ENCODE measurements at regions not wholly inside any gene's neighbourhood (a gene's known extent, or its start where the extent isn't known, plus 50 kb on each side); places are given as distances from the start of the nearest gene placed in this dataset.
A peak's percentile ranks its signal among the peaks of the same experiment; 100 is the strongest.

DNA sequence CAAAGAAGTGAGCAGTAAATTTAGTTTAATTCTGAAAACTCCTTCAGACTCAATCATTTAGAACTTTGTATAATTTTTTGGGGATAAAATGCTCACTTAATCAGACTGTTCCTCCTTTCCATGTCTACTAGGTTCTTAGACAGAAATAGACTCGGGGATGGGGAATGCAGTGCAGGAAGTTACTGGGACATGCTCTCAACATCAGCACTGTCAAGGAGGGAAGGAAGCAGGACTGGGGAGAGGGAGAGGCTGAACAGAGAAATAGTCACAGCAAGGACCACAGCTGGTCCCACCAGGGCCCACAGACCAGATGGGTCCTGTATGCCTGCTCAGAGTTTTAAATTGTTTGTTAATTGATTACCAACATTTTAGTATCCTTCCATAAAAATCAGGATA is 310.1 kb upstream of the MSX2 start:
- DNase-seq = no peak

DNA sequence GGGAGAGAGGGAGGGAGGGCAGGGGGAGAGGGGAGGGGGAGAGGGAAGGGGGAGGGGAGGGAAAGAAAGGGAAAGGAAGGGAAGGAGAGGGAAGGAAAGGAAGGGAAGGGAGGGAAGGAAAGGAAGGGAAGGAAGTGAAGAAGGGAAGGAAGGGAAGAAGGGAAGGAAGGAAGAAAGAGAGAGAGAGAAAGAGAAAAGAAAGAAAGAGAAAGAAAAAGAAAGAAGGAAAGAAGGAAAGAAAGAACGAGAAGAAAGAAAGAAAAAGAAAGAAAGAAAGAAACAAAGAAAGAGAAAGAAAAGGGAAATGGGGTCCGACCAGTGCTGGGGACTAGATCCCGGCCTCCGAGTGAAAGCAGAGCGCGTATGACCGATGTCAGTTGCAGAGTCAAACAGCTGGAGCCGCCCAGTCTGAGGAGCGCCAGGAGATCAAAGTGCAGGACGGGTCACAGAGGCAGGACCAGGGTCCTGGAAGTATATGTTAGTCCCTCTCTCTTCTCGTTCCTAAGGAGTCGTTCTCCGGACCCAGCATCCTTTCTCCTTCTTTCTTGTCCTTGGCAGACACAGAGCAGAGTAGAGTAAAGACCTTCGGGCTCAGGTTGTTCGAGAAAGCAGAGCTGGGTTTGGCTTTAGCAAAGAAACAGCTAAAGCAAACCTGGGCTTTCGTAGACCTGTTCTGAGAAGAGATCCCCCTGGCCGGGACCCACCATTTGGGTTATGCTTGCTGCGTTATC is 305.4 kb upstream of the MSX2 start:
- DNase-seq = no peak

GRCh38 chr5:174419540-174420132 is 304.7 kb upstream of the MSX2 start:
- DNase-seq = peak; percentile 71

- DNase-seq = no peak
These were observed 303.6 kb upstream of the MSX2 start for GRCh38 chr5:174420651-174421407.

GRCh38 chr5:174421408-174421805 is 303.0 kb upstream of the MSX2 start:
- no peak for DNase-seq

DNA sequence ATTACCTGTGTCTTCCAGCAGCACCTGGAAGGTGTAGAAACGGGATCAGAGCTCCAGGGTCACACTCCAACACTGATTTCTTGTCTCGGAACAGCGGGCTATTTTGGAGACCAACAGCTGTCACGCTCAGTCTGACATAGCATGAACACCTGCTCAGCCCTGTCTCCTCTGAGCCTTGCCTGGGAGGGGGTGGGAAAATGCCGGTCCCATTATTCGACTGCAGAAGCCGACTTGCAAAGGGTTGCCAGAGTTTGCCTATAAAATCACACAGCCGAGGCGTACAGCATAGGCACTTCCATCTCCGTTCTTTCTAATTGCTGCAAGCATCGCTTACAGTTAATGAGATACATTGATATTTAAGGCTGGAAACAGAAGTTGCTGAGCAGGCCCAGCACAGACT is 300.8 kb upstream of the MSX2 start:
- no peak for DNase-seq

DNA sequence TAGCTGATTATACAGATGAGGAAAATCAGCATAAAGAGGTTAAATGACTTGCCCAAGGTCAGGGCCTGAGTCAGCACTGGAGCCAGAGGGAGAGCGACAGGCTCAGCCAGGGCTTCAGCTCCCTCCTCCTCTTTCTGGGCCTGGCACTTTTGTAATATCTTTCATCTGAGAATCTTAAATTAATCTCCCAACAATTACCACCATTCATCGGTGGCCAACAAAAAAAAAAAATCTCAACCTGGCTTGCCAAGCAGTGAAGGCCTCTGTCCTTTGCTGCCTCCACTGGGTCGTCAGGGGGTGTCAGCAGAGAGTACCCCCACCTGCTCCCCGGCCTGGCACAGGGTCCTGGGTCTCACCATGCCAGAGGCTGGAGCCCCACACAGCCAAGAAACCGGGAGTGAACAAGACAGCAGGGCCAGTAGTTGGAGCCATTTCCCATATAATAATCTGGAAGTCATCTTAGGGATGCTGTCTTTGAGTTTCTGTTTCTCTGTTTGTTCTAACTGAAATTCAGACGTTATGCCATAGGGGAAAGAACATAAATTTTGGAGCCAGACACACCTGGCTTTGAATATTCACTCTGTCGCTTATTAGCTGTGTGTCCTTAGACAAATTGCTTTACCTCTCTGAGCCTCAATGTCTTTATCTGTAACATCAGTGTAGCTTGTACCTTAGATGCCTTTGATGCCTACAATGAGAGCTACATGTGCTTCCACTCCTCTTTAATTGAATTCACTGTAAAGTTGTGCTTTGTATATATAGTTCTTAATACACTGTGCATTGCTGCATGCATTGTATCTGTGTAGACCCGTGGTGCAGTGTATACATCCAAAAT is 299.9 kb upstream of the MSX2 start:
- DNase-seq = no peak

- no peak for DNase-seq
These were observed 299.0 kb upstream of the MSX2 start for GRCh38 chr5:174425271-174425963.

GRCh38 chr5:174425964-174426290 is 298.5 kb upstream of the MSX2 start:
- DNase-seq = no peak

- DNase-seq = no peak
These were observed 298.0 kb upstream of the MSX2 start for GRCh38 chr5:174426388-174426787.

GRCh38 chr5:174426851-174427250 is 297.5 kb upstream of the MSX2 start:
- DNase-seq = no peak

DNA sequence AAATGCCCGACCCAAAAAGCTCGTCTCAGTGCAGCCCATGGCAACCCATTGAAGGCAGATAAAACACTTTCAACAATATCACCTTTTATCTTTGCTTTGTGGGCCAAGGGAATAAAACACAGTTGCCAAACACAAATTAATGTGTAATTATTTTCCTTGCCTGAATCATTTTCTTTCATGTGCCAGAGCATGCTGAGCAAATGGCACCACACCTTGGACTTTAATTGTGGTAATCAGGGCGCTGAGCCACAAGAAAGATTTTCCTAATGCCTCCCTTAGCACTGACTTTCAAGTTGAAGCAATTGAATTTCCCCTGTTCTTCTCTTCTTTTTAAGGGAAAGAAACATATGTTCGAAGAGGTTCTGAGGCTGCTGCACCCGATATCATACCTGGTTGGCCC is 297.1 kb upstream of the MSX2 start:
- DNase-seq = no peak

DNA sequence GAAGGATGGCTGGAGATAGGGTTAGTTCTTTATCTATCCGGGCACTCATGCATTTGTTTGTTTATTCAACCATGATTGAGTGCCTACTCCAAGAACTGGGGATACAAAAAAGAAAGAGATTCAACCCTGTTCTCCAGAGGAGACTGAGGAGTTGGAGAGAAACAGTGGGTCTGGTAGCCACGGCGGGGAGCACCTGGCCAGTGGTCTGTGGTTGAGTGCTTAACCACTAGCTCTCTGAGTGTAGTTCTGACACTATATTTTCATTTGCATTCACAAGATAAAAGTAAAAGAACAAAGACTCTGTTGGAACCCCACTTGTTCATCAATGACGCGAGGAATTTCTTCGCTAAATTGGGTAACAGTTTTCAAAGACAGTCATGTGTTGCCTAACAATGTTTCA is 295.5 kb upstream of the MSX2 start:
- DNase-seq = no peak

- no peak for DNase-seq
These were observed 293.4 kb upstream of the MSX2 start for GRCh38 chr5:174430940-174431339.

- DNase-seq = no peak
These were observed 292.9 kb upstream of the MSX2 start for GRCh38 chr5:174431504-174431903.

DNA sequence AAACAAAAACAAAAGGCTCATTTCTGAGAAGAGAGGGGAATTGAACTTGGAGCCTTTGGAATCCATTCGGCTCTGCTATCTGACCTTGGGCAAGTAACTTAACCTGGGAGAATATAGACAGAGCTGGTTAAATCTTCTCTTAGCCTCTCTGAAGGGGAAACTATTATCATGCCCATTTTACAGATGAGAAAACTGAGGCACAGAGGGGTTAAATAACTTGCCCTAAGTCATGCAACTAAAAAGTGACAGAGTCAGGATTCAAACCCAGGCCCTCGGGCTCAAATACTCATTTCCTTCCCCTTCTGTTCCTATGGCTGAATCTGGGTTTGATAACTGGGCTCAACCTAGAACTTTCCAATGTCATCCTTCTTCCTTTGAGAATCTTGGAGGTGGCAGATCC is 291.3 kb upstream of the MSX2 start:
- DNase-seq = no peak

DNA sequence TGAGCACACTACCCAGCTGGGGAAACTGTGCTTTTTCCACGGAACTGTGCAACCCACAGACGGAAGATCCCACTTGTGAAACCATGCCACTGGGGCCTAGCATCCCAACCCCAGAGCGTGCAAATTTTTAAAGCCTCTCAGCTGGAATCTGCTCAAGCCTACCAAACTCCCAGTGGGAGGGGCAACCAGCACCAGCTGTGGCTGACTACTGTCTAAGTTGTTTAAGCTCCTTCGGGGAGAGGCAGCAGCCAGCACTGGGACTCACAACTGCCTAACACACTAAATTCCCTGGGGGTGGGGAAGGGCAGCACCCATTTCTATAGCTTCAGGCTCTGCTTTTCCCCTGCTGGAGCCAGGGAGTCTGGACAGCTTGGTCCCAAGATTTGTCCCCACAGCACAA is 287.6 kb upstream of the MSX2 start:
- no peak for DNase-seq

DNA sequence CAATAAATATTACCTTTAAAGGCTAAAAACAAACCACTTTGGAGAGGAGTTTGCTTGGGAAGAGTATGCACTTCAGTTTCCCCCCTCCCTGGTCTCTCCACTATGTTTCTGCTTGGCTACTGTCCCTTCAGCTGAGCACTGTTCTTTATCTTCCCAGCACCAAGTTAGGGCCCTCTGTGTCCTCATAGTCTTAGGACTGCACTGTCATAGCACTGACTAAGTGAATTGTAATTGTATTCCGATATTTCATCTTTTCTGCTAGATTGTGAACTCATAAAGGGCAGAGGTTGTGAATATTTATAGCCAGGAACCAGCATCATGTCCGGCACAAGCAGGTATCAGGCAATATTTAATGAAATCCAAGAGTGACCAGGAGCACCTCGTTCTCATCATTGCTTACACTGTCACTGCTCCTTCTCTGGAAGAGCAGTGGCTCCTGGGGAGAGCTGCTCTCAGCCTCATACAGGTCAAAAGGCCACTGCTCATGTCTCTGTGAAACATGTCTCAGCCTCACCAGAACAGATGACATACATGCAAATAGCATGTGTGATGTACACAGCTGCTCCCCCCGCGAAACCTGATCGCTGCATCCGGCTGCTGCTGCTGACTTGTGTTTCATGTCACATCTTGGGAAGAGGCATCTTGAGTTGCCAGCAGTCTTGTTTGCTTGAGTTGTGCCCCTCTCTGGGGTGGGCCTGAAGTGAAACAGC is 279.7 kb upstream of the MSX2 start:
- no peak for DNase-seq

DNA sequence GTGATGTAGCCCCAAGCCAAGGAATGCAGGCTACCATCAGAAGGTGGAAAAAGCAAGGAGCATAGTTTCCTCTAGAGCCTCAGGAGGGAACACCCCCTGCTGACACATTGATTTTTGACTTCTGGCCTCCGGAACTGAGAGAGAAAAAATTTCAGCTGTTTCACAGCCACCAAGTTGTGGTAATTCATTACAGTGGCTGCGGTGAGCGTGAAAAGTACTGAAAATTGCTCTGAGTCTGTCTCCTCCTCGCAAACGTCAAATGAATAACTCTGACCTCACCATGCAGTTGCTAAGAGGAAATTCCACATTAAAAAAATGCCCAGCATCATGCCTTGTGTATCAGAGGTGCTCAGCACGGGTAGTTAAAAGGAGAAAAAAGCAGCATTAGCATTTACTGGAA is 277.9 kb upstream of the MSX2 start:
- no peak for DNase-seq

DNA sequence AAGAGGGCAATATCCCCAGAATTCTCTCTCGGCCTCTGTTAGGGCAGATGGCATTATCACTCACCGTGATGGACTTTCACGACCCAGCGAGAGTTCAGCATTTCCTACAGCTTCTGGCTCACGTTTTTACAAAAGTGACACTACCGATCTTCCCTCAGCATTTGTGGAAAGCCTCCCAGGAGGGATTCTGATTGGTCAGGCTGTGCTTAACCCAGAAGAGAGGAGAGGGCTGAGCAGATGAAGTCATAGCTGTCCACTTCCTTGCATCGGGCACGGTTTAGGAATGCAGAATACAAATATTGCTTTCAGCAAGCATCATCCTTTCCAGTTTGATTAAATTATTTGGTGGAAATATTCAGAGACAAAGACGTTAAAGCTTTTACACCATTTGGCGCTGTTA is 277.4 kb upstream of the MSX2 start:
- no peak for DNase-seq

DNA sequence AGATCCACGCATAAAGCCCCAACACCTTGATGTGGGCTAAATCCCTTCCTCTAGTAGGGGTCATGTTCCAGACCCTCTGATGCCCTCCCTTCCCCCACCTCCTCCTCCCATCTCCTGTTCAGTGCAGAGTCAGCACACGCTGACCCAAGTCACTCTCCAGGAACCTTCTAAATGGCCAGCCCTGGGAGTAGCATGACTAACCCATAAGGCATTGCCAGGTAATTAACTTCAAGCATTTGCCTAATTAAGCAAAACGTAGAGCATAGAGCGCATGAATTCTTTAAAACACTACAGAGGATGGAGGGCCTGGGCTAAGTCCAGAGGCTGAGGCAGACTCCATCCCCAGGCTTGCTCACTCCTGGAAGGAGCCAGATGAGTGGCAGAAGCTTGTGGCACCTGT is 276.3 kb upstream of the MSX2 start:
- no peak for DNase-seq

DNA sequence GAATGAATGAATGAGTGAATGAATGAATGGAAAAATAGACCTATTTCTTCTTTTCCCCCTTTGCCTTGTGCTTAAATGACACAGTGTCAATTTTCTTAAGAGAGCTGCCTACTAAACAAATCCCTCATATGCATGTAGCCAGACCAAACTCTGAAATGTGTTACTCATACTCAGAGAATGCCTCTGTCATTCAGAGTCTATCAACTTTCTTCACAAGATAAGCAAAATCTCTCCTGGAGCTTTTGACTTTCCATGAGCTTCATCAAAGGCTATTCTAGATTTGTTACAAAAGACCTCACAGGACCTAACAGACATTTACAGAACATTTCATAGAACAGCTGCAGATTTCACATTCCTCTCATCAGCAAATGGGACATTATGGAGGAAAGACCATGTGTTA is 275.7 kb upstream of the MSX2 start:
- DNase-seq = no peak
